ENCODE measurements at regions not wholly inside any gene's neighbourhood (a gene's known extent, or its start where the extent isn't known, plus 50 kb on each side); places are given as distances from the start of the nearest gene placed in this dataset.

- Histone ChIP-seq H3K27me3 (no peaks in the 10 kb centered on the region), H3K4me3 (no peak overlapping the region), H3K36me3 (replicated peaks in 1 of 2; ENCODE audit: insufficient read depth in 1 of 2, low read depth in 2 of 2) (no peaks in the 10 kb centered on the region), H3K27ac (no peak overlapping the region), H3K9me3 (no peaks in the 10 kb centered on the region), H3K4me1 (no peaks in the 10 kb centered on the region)
- TF ChIP-seq CTCF (IDR thresholded peaks at IDR 0.05) (no peak), POLR2A (IDR thresholded peaks at IDR 0.05) (no peak)
- 54 to 63% methylated on average over 1 of the region's 1 CpG for WGBS, 2 donors
- ATAC-seq (no peak), DNase-seq (no peak)
- intact Hi-C loops (cut with DNase I), result no loop called here
Measured at GRCh38 chr7:94253686-94254085, 141.0 kb upstream of the COL1A2 start.

GRCh38 chr7:94258418-94259300 lies 136.0 kb upstream of the COL1A2 start:
- no peak for TF ChIP-seq POLR2A (IDR thresholded peaks at IDR 0.05)
- TF ChIP-seq CTCF (IDR thresholded peaks at IDR 0.05), result no peak
- no peak for DNase-seq
- H3K36me3 ChIP-seq (replicated peaks in 1 of 2; ENCODE audit: insufficient read depth in 1 of 2, low read depth in 2 of 2), result no peaks in the 10 kb centered on the region
- WGBS, 2 donors, result 80 to 88% methylated on average over 11 of the region's 11 CpGs
- no peaks in the 10 kb centered on the region for H3K27me3 ChIP-seq
- H3K27ac ChIP-seq, result no peak overlapping the region
- no peaks in the 10 kb centered on the region for H3K9me3 ChIP-seq
- no peaks in the 10 kb centered on the region for H3K4me1 ChIP-seq
- no peak overlapping the region for H3K4me3 ChIP-seq
- no peak for ATAC-seq
- intact Hi-C loops (cut with DNase I), result no loop called here

GRCh38 chr7:94261067-94261466 lies 133.6 kb upstream of the COL1A2 start:
- WGBS, 2 donors, result 70 to 89% methylated on average over 6 of the region's 6 CpGs

GRCh38 chr7:94264756-94265155 lies 129.9 kb upstream of the COL1A2 start:
- ATAC-seq (no peak), DNase-seq (no peak)
- Histone ChIP-seq H3K27ac (no peak overlapping the region), H3K4me1 (peaks cover 11% of the 10 kb centered on the region), H3K4me3 (no peak overlapping the region), H3K36me3 (replicated peaks in 1 of 2; ENCODE audit: insufficient read depth in 1 of 2, low read depth in 2 of 2) (no peaks in the 10 kb centered on the region), H3K9me3 (no peaks in the 10 kb centered on the region), H3K27me3 (no peaks in the 10 kb centered on the region)
- TF ChIP-seq POLR2A (IDR thresholded peaks at IDR 0.05) (no peak), CTCF (IDR thresholded peaks at IDR 0.05) (no peak)
- intact Hi-C loops (cut with DNase I), result no loop called here

More at GRCh38 chr7:94261067-94261466, 133.6 kb upstream of the COL1A2 start:
- TF ChIP-seq CTCF (IDR thresholded peaks at IDR 0.05), result no peak
- no peak for TF ChIP-seq POLR2A (IDR thresholded peaks at IDR 0.05)
- Histone ChIP-seq H3K27ac (no peak overlapping the region), H3K9me3 (no peaks in the 10 kb centered on the region), H3K4me3 (no peak overlapping the region), H3K4me1 (peaks cover 3% of the 10 kb centered on the region), H3K27me3 (no peaks in the 10 kb centered on the region), H3K36me3 (replicated peaks in 1 of 2; ENCODE audit: insufficient read depth in 1 of 2, low read depth in 2 of 2) (no peaks in the 10 kb centered on the region)
- DNase-seq (no peak), ATAC-seq (no peak)
- intact Hi-C loops (cut with DNase I), result no loop called here

GRCh38 chr7:94265456-94265855 lies 129.2 kb upstream of the COL1A2 start:
- no peak overlapping the region for H3K4me3 ChIP-seq
- TF ChIP-seq POLR2A (IDR thresholded peaks at IDR 0.05), result no peak
- no peak for TF ChIP-seq CTCF (IDR thresholded peaks at IDR 0.05)
- H3K27ac ChIP-seq, result no peak overlapping the region
- intact Hi-C loops (cut with DNase I), result no loop called here
- 84 to 90% methylated on average over 2 of the region's 2 CpGs for WGBS, 2 donors
- DNase-seq, result no peak
- H3K27me3 ChIP-seq, result no peaks in the 10 kb centered on the region
- H3K36me3 ChIP-seq (replicated peaks in 1 of 2; ENCODE audit: insufficient read depth in 1 of 2, low read depth in 2 of 2), result no peaks in the 10 kb centered on the region
- peaks cover 11% of the 10 kb centered on the region for H3K4me1 ChIP-seq
- H3K9me3 ChIP-seq, result no peaks in the 10 kb centered on the region
- no peak for ATAC-seq
